ENCODE measurements at regions not wholly inside any gene's neighbourhood (a gene's known extent, or its start where the extent isn't known, plus 50 kb on each side); places are given as distances from the start of the nearest gene placed in this dataset.

- Histone ChIP-seq H3K27me3 (ENCODE audit: control insufficient read depth in 4 of 4, insufficient read depth in 4 of 4, low read length in 3 of 4) (peaks cover 0 to 5% (median 0%) of the 10 kb centered on the region in 4 donors), H3K4me3 (ENCODE audit: low read depth in 1 of 3, low read length in 3 of 3) (no peak overlapping the region), H3K9ac (ENCODE audit: low read depth in 1 of 2, low read length in 2 of 2) (no peak overlapping the region), H3K9me3 (ENCODE audit: control insufficient read depth in 4 of 4, low read length in 3 of 4) (no peaks in the 10 kb centered on the region), H3K27ac (ENCODE audit: low read depth in 1 of 2, low read length in 2 of 2) (no peak overlapping the region), H3K4me1 (ENCODE audit: control insufficient read depth in 4 of 4, insufficient read depth in 4 of 4, low read length in 3 of 4) (no peaks in the 10 kb centered on the region), H3K36me3 (ENCODE audit: control insufficient read depth in 4 of 4, insufficient read depth in 3 of 4, low read depth in 1 of 4, low read length in 3 of 4) (no peaks in the 10 kb centered on the region)
- 67% methylated on average over 33 of the region's 33 CpGs for WGBS
- no peak for TF ChIP-seq HNF4A (conservative IDR thresholded peaks at IDR 0.05)
- no peak for TF ChIP-seq ZBTB33 (IDR thresholded peaks at IDR 0.05)
- no peak for TF ChIP-seq ATF3 (IDR thresholded peaks at IDR 0.05)
- TF ChIP-seq HNF4G (IDR thresholded peaks at IDR 0.05), result no peak
- TF ChIP-seq YY1 (IDR thresholded peaks at IDR 0.05), result no peak
- no peak for TF ChIP-seq REST (IDR thresholded peaks at IDR 0.05)
- no peak for TF ChIP-seq JUND (IDR thresholded peaks at IDR 0.05)
- no peak for DNase-seq (ENCODE audit: low spot score)
These were observed 303.8 kb upstream of the MKI67 start for GRCh38 chr10:128429835-128430513.

GRCh38 chr10:128431083-128431482, 304.9 kb upstream of the MKI67 start:
- H3K36me3 ChIP-seq (ENCODE audit: control insufficient read depth in 4 of 4, insufficient read depth in 3 of 4, low read depth in 1 of 4, low read length in 3 of 4), result no peaks in the 10 kb centered on the region
- peaks cover 0 to 5% (median 0%) of the 10 kb centered on the region in 4 donors for H3K27me3 ChIP-seq (ENCODE audit: control insufficient read depth in 4 of 4, insufficient read depth in 4 of 4, low read length in 3 of 4)
- no peak overlapping the region for H3K27ac ChIP-seq (ENCODE audit: low read depth in 1 of 2, low read length in 2 of 2)
- H3K4me1 ChIP-seq (ENCODE audit: control insufficient read depth in 4 of 4, insufficient read depth in 4 of 4, low read length in 3 of 4), result no peaks in the 10 kb centered on the region
- TF ChIP-seq YY1 (IDR thresholded peaks at IDR 0.05), result no peak
- TF ChIP-seq CTCF (IDR thresholded peaks at IDR 0.05; ENCODE audit: low read depth, low read length, missing input control), result no peak
- no peak for TF ChIP-seq EGR1 (IDR thresholded peaks at IDR 0.05; ENCODE audit: low read depth in 2 of 2)
- H3K9ac ChIP-seq (ENCODE audit: low read depth in 1 of 2, low read length in 2 of 2), result no peak overlapping the region
- H3K9me3 ChIP-seq (ENCODE audit: control insufficient read depth in 4 of 4, low read length in 3 of 4), result no peaks in the 10 kb centered on the region
- no peak for DNase-seq (ENCODE audit: low spot score)
- no peak overlapping the region for H3K4me3 ChIP-seq (ENCODE audit: low read depth in 1 of 3, low read length in 3 of 3)
- WGBS, result 74% methylated on average over 12 of the region's 12 CpGs

All from liver (tissue), 8 donors.